SK-N-SH treated with all-trans-retinoic acid at 6 μM for 48 hours (cell line): ENCODE measurements at regions not wholly inside any gene's neighbourhood (a gene's known extent, or its start where the extent isn't known, plus 50 kb on each side); places are given as distances from the start of the nearest gene placed in this dataset.

Experiments
- ARNTL ChIP-seq: fragments of 450-650 bp; formaldehyde crosslinking; IDR thresholded peaks from 2 replicates; pipeline ENCODE4 v1.5.0; 2020; ENCODE audit warnings: low read depth, mild to moderate bottlenecking, moderate library complexity, borderline replicate concordance
- BACH2 ChIP-seq: fragments of 250-450 bp; sonication (Bioruptor Pico); IDR thresholded peaks from 2 replicates; pipeline ENCODE4 v1.9.0; 2021; ENCODE audit warnings: mild to moderate bottlenecking, borderline replicate concordance
- CREB5 ChIP-seq: fragments of 250-450 bp; sonication (Bioruptor Pico); IDR thresholded peaks from 2 replicates; pipeline ENCODE4 v1.5.1; 2020; ENCODE audit warnings: low read depth, mild to moderate bottlenecking, moderate library complexity
- CSRNP3 ChIP-seq: fragments of 250-450 bp; sonication (Bioruptor Pico); IDR thresholded peaks from 2 replicates; pipeline ENCODE4 v1.5.1; 2021; ENCODE audit warnings: mild to moderate bottlenecking, moderate library complexity
- ISL1 ChIP-seq: fragments of 250-450 bp; sonication (Bioruptor Pico); IDR thresholded peaks from 2 replicates; pipeline ENCODE4 v2.1.2; 2022; ENCODE audit warnings: mild to moderate bottlenecking, moderate library complexity
- OSR1 ChIP-seq: fragments of 250-450 bp; sonication (Bioruptor Pico); IDR thresholded peaks from 2 replicates; pipeline ENCODE4 v1.8.0; 2022; ENCODE audit warnings: moderate library complexity, mild to moderate bottlenecking, inconsistent platforms
- PATZ1 ChIP-seq: fragments of 250-450 bp; sonication (Bioruptor Pico); IDR thresholded peaks from 2 replicates; pipeline ENCODE4 v1.8.0; 2020; ENCODE audit warnings: mild to moderate bottlenecking, moderate library complexity, borderline replicate concordance
- PPARA ChIP-seq: fragments of 250-450 bp; sonication (Bioruptor Pico); IDR thresholded peaks from 2 replicates; pipeline ENCODE4 v1.5.0; 2020; ENCODE audit warnings: mild to moderate bottlenecking, borderline replicate concordance
- ZC3H10 ChIP-seq: fragments of 250-450 bp; sonication (Bioruptor Pico); IDR thresholded peaks from 2 replicates; pipeline ENCODE4 v1.5.1; 2021; ENCODE audit warnings: mild to moderate bottlenecking, moderate library complexity
- ZFP30 ChIP-seq: fragments of 450-650 bp; formaldehyde crosslinking; IDR thresholded peaks from 2 replicates; pipeline ENCODE4 v1.5.0; 2022; ENCODE audit warnings: mild to moderate bottlenecking, moderate library complexity
- ZNF8 ChIP-seq: fragments of 450-650 bp; formaldehyde crosslinking; IDR thresholded peaks from 2 replicates; pipeline ENCODE4 v1.5.0; 2020; ENCODE audit warnings: mild to moderate bottlenecking, moderate library complexity

GRCh38 chr5:135215617-135216470 is 181.8 kb upstream of the PITX1 start:
- TF ChIP-seq OSR1 (CRISPR knock-in tag): no peak
- TF ChIP-seq PATZ1 (CRISPR knock-in tag): no peak
- no peak for TF ChIP-seq PPARA (CRISPR knock-in tag)
- no peak for TF ChIP-seq ZNF8
- no peak for TF ChIP-seq CREB5 (CRISPR knock-in tag)
- no peak for TF ChIP-seq BACH2 (CRISPR knock-in tag)
- TF ChIP-seq ARNTL (CRISPR knock-in tag): no peak
- TF ChIP-seq ISL1: no peak
- TF ChIP-seq ZC3H10 (CRISPR knock-in tag): no peak
- TF ChIP-seq CSRNP3 (CRISPR knock-in tag): no peak
- no peak for TF ChIP-seq ZFP30 (CRISPR knock-in tag)
